IMR-90 (cell line): ENCODE measurements at regions not wholly inside any gene's neighbourhood (a gene's known extent, or its start where the extent isn't known, plus 50 kb on each side); places are given as distances from the start of the nearest gene placed in this dataset.

ENCODE experiments used
- ATAC-seq: fragments of 200-7000 bp; cut with Tn5 transposase; 2 replicates; pipeline ENCODE4 v1.9.1; 2020; ENCODE audit warnings: low read depth, mild to moderate bottlenecking, moderate library complexity
- BruUV-seq: library from RNA; stranded (reverse); fragments of 400-500 nt; replicated peaks from 2 replicates; lab custom pipeline; 2021; lab: Mats Ljungman, UMichigan
- CTCF ChIA-PET: fragments of 300-600 bp; formaldehyde crosslinking; extraction: SDS; loops from one replicate; lab custom pipeline; 2021; ENCODE audit warnings: antibody characterized with exemption; lab: Yijun Ruan, JAX
- POLR2A ChIA-PET: fragments of 300-600 bp; sonication (Branson Sonifier 250); formaldehyde crosslinking; loops from one replicate; lab custom pipeline; 2022; ENCODE audit warnings: antibody characterized with exemption; ENCODE audit not compliant: unreplicated experiment; lab: Charles Lee
- DNase-seq: peaks from one replicate; pipeline ENCODE4 v3.0.0; 2013
- H2AFZ ChIP-seq: replicated peaks from 2 replicates; pipeline ENCODE3; 2013; ENCODE audit warnings: low read length, mild to moderate bottlenecking; ENCODE audit not compliant: poor library complexity
- H2AK5ac ChIP-seq: 2 replicates; pipeline ENCODE4 v1.6.1; 2013; ENCODE audit warnings: low read depth, low read length, inconsistent platforms
- H2AK9ac ChIP-seq: replicated peaks from 2 replicates; pipeline ENCODE3; 2013; ENCODE audit warnings: mild to moderate bottlenecking, low read depth, low read length, moderate library complexity; ENCODE audit not compliant: poor library complexity
- H2BK120ac ChIP-seq: 2 replicates; pipeline ENCODE4 v1.6.1; 2013; ENCODE audit warnings: low read depth, low read length, inconsistent platforms
- H2BK15ac ChIP-seq: 3 replicates; pipeline ENCODE4 v1.6.1; 2013; ENCODE audit warnings: low read depth, low read length, inconsistent platforms
- H2BK20ac ChIP-seq: 2 replicates; pipeline ENCODE4 v1.6.1; 2013; ENCODE audit warnings: low read depth, mild to moderate bottlenecking, inconsistent platforms, low read length, moderate library complexity
- H2BK5ac ChIP-seq: 2 replicates; pipeline ENCODE4 v1.6.1; 2013; ENCODE audit warnings: mild to moderate bottlenecking, low read depth, low read length, inconsistent platforms; ENCODE audit not compliant: poor library complexity, severe bottlenecking
- H3K14ac ChIP-seq: replicated peaks from 2 replicates; pipeline ENCODE4 v1.6.1; 2013; ENCODE audit warnings: low read depth, low read length, inconsistent platforms
- H3K18ac ChIP-seq: 2 replicates; pipeline ENCODE4 v1.6.1; 2013; ENCODE audit warnings: low read depth, low read length, control low read depth
- H3K23ac ChIP-seq: 2 replicates; pipeline ENCODE4 v1.6.1; 2013; ENCODE audit warnings: low read depth, low read length, inconsistent platforms
- H3K27ac ChIP-seq: 2 replicates; pipeline ENCODE4 v1.5.1; 2013; ENCODE audit warnings: mild to moderate bottlenecking, control low read depth, low read length; ENCODE audit not compliant: insufficient read depth
- H3K27me3 ChIP-seq: 2 replicates; pipeline ENCODE4 v1.6.1; 2013; ENCODE audit warnings: low read length; ENCODE audit not compliant: control insufficient read depth, insufficient read depth
- H3K36me3 ChIP-seq: 2 replicates; pipeline ENCODE4 v1.6.1; 2013; ENCODE audit warnings: low read length, mixed read lengths; ENCODE audit not compliant: control insufficient read depth, insufficient read depth
- H3K4ac ChIP-seq: 2 replicates; pipeline ENCODE4 v1.6.1; 2013; ENCODE audit warnings: low read depth, low read length, inconsistent platforms
- H3K4me1 ChIP-seq: 2 replicates; pipeline ENCODE4 v1.6.1; 2013; ENCODE audit warnings: low read length, mixed read lengths; ENCODE audit not compliant: control insufficient read depth, insufficient read depth
- H3K4me2 ChIP-seq: 2 replicates; pipeline ENCODE4 v1.6.1; 2013; ENCODE audit warnings: low read depth, mild to moderate bottlenecking, control low read depth, low read length, moderate library complexity
- H3K4me3 ChIP-seq: 2 replicates; pipeline ENCODE4 v1.5.1; 2013; ENCODE audit warnings: low read depth, mild to moderate bottlenecking, control low read depth, low read length, moderate library complexity; ENCODE audit not compliant: insufficient read depth
- H3K56ac ChIP-seq: 2 replicates; pipeline ENCODE4 v1.6.1; 2013; ENCODE audit warnings: low read length, inconsistent platforms; ENCODE audit not compliant: insufficient read depth; ENCODE audit errors: extremely low read depth
- H3K79me1 ChIP-seq, 2 experiments: 2 replicates each; pipeline ENCODE4 v1.6.1; 2013; ENCODE audit warnings: low read length in 2 of 2, inconsistent platforms in 1 of 2, low read depth in 1 of 2
- H3K9ac ChIP-seq: 2 replicates; pipeline ENCODE4 v1.6.1; 2013; ENCODE audit warnings: low read depth, low read length, control low read depth
- H3K9me1 ChIP-seq: 2 replicates; pipeline ENCODE4 v1.6.1; 2013; ENCODE audit warnings: low read length, inconsistent platforms; ENCODE audit not compliant: insufficient read depth
- H3K9me3 ChIP-seq: 2 replicates; pipeline ENCODE4 v1.6.1; 2013; ENCODE audit warnings: low read length; ENCODE audit not compliant: control insufficient read depth, insufficient read depth
- H4K20me1 ChIP-seq: 2 replicates; pipeline ENCODE4 v1.6.1; 2013; ENCODE audit warnings: low read length, inconsistent platforms; ENCODE audit not compliant: insufficient read depth
- H4K5ac ChIP-seq: 2 replicates; pipeline ENCODE4 v1.6.1; 2013; ENCODE audit warnings: mild to moderate bottlenecking, low read depth, low read length, control low read depth
- H4K8ac ChIP-seq, 2 experiments: 2 replicates each; pipeline ENCODE4 v1.6.1; 2013; ENCODE audit warnings: low read depth in 2 of 2, low read length in 2 of 2, control low read depth in 1 of 2, inconsistent platforms in 1 of 2
- H4K91ac ChIP-seq: 2 replicates; pipeline ENCODE4 v1.6.1; 2013; ENCODE audit warnings: low read depth, low read length, inconsistent platforms; ENCODE audit not compliant: insufficient read depth
- BHLHE40 ChIP-seq: fragments of 150-350 bp; IDR thresholded peaks from 2 replicates; pipeline ENCODE4 v1.6.1; 2016; ENCODE audit warnings: mild to moderate bottlenecking, low read depth, low read length
- CEBPB ChIP-seq: IDR thresholded peaks from 2 replicates; pipeline ENCODE4 v1.6.1; 2012; ENCODE audit warnings: low read depth, low read length, improper control_type of control experiment
- CHD1 ChIP-seq: IDR thresholded peaks from 2 replicates; pipeline ENCODE4 v1.6.1; 2012; ENCODE audit warnings: low read depth, low read length, improper control_type of control experiment
- CTCF ChIP-seq: conservative IDR thresholded peaks from 2 replicates; pipeline ENCODE4 v1.5.1; 2012; ENCODE audit warnings: mild to moderate bottlenecking, low read depth, low read length, improper control_type of control experiment
- ELK1 ChIP-seq: fragments of 150-350 bp; IDR thresholded peaks from 2 replicates; pipeline ENCODE4 v1.6.1; 2016; ENCODE audit warnings: low read depth, mild to moderate bottlenecking, low read length, moderate library complexity, borderline replicate concordance
- FOS ChIP-seq: fragments of 150-350 bp; IDR thresholded peaks from 2 replicates; pipeline ENCODE4 v1.6.1; 2016; ENCODE audit warnings: low read depth, low read length
- MAFK ChIP-seq: IDR thresholded peaks from 2 replicates; pipeline ENCODE4 v1.6.1; 2012; ENCODE audit warnings: low read depth, low read length, improper control_type of control experiment
- MAZ ChIP-seq: IDR thresholded peaks from 2 replicates; pipeline ENCODE4 v1.6.1; 2012; ENCODE audit warnings: low read depth, mild to moderate bottlenecking, low read length, improper control_type of control experiment, moderate library complexity, borderline replicate concordance
- MXI1 ChIP-seq: IDR thresholded peaks from 2 replicates; pipeline ENCODE4 v1.6.1; 2012; ENCODE audit warnings: low read depth, mild to moderate bottlenecking, low read length, moderate library complexity, borderline replicate concordance
- NFE2L2 ChIP-seq: fragments of 150-350 bp; IDR thresholded peaks from 2 replicates; pipeline ENCODE4 v1.6.1; 2016; ENCODE audit warnings: low read depth, mild to moderate bottlenecking, low read length
- POLR2A ChIP-seq: IDR thresholded peaks from 2 replicates; pipeline ENCODE4 v1.6.1; 2012; ENCODE audit warnings: mild to moderate bottlenecking, low read depth, low read length
- RAD21 ChIP-seq: IDR thresholded peaks from 2 replicates; pipeline ENCODE4 v1.6.1; 2012; ENCODE audit warnings: low read length, improper control_type of control experiment
- RCOR1 ChIP-seq: IDR thresholded peaks from 2 replicates; pipeline ENCODE4 v1.6.1; 2012; ENCODE audit warnings: mild to moderate bottlenecking, low read length, improper control_type of control experiment; ENCODE audit not compliant: insufficient replicate concordance
- RFX5 ChIP-seq: IDR thresholded peaks from 2 replicates; pipeline ENCODE4 v1.8.0; 2012; ENCODE audit warnings: low read depth, mild to moderate bottlenecking, low read length, moderate library complexity
- SMC3 ChIP-seq: fragments of 150-350 bp; IDR thresholded peaks from 2 replicates; pipeline ENCODE4 v1.6.1; 2016; ENCODE audit warnings: low read depth, mild to moderate bottlenecking, antibody characterized with exemption, low read length, moderate library complexity
- USF2 ChIP-seq: fragments of 150-350 bp; IDR thresholded peaks from 2 replicates; pipeline ENCODE4 v1.6.1; 2017; ENCODE audit warnings: mild to moderate bottlenecking, antibody characterized with exemption, low read length, low read depth
- WGBS, 2 experiments: methylation state at CpG; one replicate each; pipeline versions ENCODE4 v1.1.5 to v1.1.7; 2013; ENCODE audit warnings: missing lambda C conversion rate in 2 of 2; ENCODE audit not compliant: insufficient read length in 1 of 2; ENCODE audit errors: extremely low coverage in 2 of 2; 5-methylcytosine and 5-hydroxymethylcytosine counted together
- dilution Hi-C: fragments of 300-500 bp; cut with HindIII; formaldehyde crosslinking; loops from one replicate; pipeline ENCODE4 v1.14.3; 2018; ENCODE audit warnings: low sequenced_read_pairs; ENCODE audit not compliant: unreplicated experiment
- in situ Hi-C: fragments of 300-500 bp; cut with MboI; formaldehyde crosslinking; loops from 3 replicates; pipeline ENCODE4 v1.14.3; 2019; ENCODE audit warnings: low sequenced_read_pairs, inconsistent platforms, mixed read lengths
- intact Hi-C: fragments of 100-400 bp; cut with micrococcal nuclease; formaldehyde crosslinking; loops from 2 replicates; pipeline ENCODE4 v1.10.0; 2022

GRCh38 chr3:197422506-197422905 is 124.1 kb upstream of the DLG1 start:
- no CpG with 5 or more reads among the region's 7 CpGs for WGBS, 2 experiments
- no peak overlapping the region for H3K23ac ChIP-seq
- H2BK120ac ChIP-seq = no peak overlapping the region
- no TSS peak for BruUV-seq
- H3K9me1 ChIP-seq = no peaks in the 10 kb centered on the region
- dilution Hi-C loops = no loop called here
- no peak overlapping the region for H3K56ac ChIP-seq
- intact Hi-C loops = no loop called here
- no peak overlapping the region for H3K9ac ChIP-seq
- no peak overlapping the region for H2AK9ac ChIP-seq
- TF ChIP-seq FOS (no peak), POLR2A (no peak), NFE2L2 (no peak), RFX5 (no peak), USF2 (no peak), CHD1 (no peak), SMC3 (no peak), MXI1 (no peak), CEBPB (no peak), MAZ (no peak), RCOR1 (no peak), ELK1 (no peak), MAFK (no peak), RAD21 (no peak), CTCF (no peak), BHLHE40 (no peak)
- H3K18ac ChIP-seq = no peak overlapping the region
- in situ Hi-C loops = no loop called here
- H3K27me3 ChIP-seq = peaks cover 39% of the 10 kb centered on the region
- ChIA-PET POLR2A (no interaction called here), CTCF (no interaction called here)
- H3K36me3 ChIP-seq = no peaks in the 10 kb centered on the region
- H2BK5ac ChIP-seq = no peak overlapping the region
- DNase-seq (no peak), ATAC-seq (no peak)
- H3K4ac ChIP-seq = no peak overlapping the region
- no peak overlapping the region for H3K4me3 ChIP-seq
- no peak overlapping the region for H4K8ac ChIP-seq
- no peak overlapping the region for H4K91ac ChIP-seq
- no peak overlapping the region for H3K27ac ChIP-seq
- no peak overlapping the region for H3K14ac ChIP-seq
- no peak overlapping the region for H2BK15ac ChIP-seq
- no peak overlapping the region for H2AK5ac ChIP-seq
- no peak overlapping the region for H3K4me2 ChIP-seq
- no peaks in the 10 kb centered on the region for H3K79me1 ChIP-seq
- H4K5ac ChIP-seq = no peak overlapping the region
- H3K9me3 ChIP-seq = no peaks in the 10 kb centered on the region
- H2AFZ ChIP-seq = no peak overlapping the region
- no peaks in the 10 kb centered on the region for H4K20me1 ChIP-seq
- H3K4me1 ChIP-seq = 0 out of 2 replicates have a peak, but pooled peaks cover 2% of the 10 kb centered on the region
- no peak overlapping the region for H2BK20ac ChIP-seq
